ENCODE measurements at regions not wholly inside any gene's neighbourhood (a gene's known extent, or its start where the extent isn't known, plus 50 kb on each side); places are given as distances from the start of the nearest gene placed in this dataset.

GRCh38 chr16:22628994-22629393 lies 118.3 kb downstream of the NPIPB5 start:
- CTCF ChIA-PET: no interaction called here
- H3K4me1 ChIP-seq (ENCODE audit: insufficient read depth, low read length, poor library complexity, severe bottlenecking): no peaks in the 10 kb centered on the region
- TF ChIP-seq EZH2 (IDR thresholded peaks at IDR 0.05; ENCODE audit: borderline replicate concordance, low read depth, low read length, poor library complexity, severe bottlenecking): no peak
- no peak for TF ChIP-seq CTCF (conservative IDR thresholded peaks at IDR 0.05; ENCODE audit: low read depth, low read length)
- no peak overlapping the region for H3K4me3 ChIP-seq (ENCODE audit: low read depth, low read length, poor library complexity, severe bottlenecking)
- no TSS peak for BruUV-seq (replicated peaks)
- DNase-seq (ENCODE audit: low spot score): no peak
- intact Hi-C loops (cut with micrococcal nuclease; ENCODE audit: unreplicated experiment): loop anchor here (5.0 kb wide), 1 partner anchor 43 kb away; no protein-coding TSS in a partner anchor
- POLR2A ChIA-PET (ENCODE audit: low non-redundant PET): no interaction called here
- no peaks in the 10 kb centered on the region for H3K36me3 ChIP-seq (ENCODE audit: insufficient read depth, low read length, poor library complexity, severe bottlenecking)
- H3K27me3 ChIP-seq (replicated peaks; ENCODE audit: insufficient read depth, low read depth, low read length, poor library complexity): peaks cover 12% of the 10 kb centered on the region
- no peak overlapping the region for H3K27ac ChIP-seq (ENCODE audit: low read depth, low read length, poor library complexity, severe bottlenecking)
- H3K9me3 ChIP-seq (ENCODE audit: low read depth, low read length, poor library complexity, severe bottlenecking): no peaks in the 10 kb centered on the region

- Histone ChIP-seq H3K9me3 (ENCODE audit: low read depth, low read length, poor library complexity, severe bottlenecking) (no peaks in the 10 kb centered on the region), H3K27me3 (replicated peaks; ENCODE audit: insufficient read depth, low read depth, low read length, poor library complexity) (peaks cover 16% of the 10 kb centered on the region), H3K27ac (ENCODE audit: low read depth, low read length, poor library complexity, severe bottlenecking) (no peak overlapping the region), H3K36me3 (ENCODE audit: insufficient read depth, low read length, poor library complexity, severe bottlenecking) (no peaks in the 10 kb centered on the region), H3K4me1 (ENCODE audit: insufficient read depth, low read length, poor library complexity, severe bottlenecking) (no peaks in the 10 kb centered on the region), H3K4me3 (ENCODE audit: low read depth, low read length, poor library complexity, severe bottlenecking) (no peak overlapping the region)
- CTCF ChIA-PET: no interaction called here
- no peak for DNase-seq (ENCODE audit: low spot score)
- intact Hi-C loops (cut with micrococcal nuclease; ENCODE audit: unreplicated experiment): no loop called here
- POLR2A ChIA-PET (ENCODE audit: low non-redundant PET): no interaction called here
- no peak for TF ChIP-seq EZH2 (IDR thresholded peaks at IDR 0.05; ENCODE audit: borderline replicate concordance, low read depth, low read length, poor library complexity, severe bottlenecking)
- TF ChIP-seq CTCF (conservative IDR thresholded peaks at IDR 0.05; ENCODE audit: low read depth, low read length): no peak
- BruUV-seq (replicated peaks): no TSS peak
These were observed 119.6 kb downstream of the NPIPB5 start for GRCh38 chr16:22630242-22630641.

GRCh38 chr16:22631264-22631663 lies 120.6 kb downstream of the NPIPB5 start:
- intact Hi-C loops (cut with micrococcal nuclease; ENCODE audit: unreplicated experiment): no loop called here

More at GRCh38 chr16:22631264-22631663, 120.6 kb downstream of the NPIPB5 start:
- Histone ChIP-seq H3K4me1 (ENCODE audit: insufficient read depth, low read length, poor library complexity, severe bottlenecking) (no peaks in the 10 kb centered on the region), H3K36me3 (ENCODE audit: insufficient read depth, low read length, poor library complexity, severe bottlenecking) (no peaks in the 10 kb centered on the region), H3K4me3 (ENCODE audit: low read depth, low read length, poor library complexity, severe bottlenecking) (no peak overlapping the region), H3K27ac (ENCODE audit: low read depth, low read length, poor library complexity, severe bottlenecking) (no peak overlapping the region), H3K9me3 (ENCODE audit: low read depth, low read length, poor library complexity, severe bottlenecking) (no peaks in the 10 kb centered on the region), H3K27me3 (replicated peaks; ENCODE audit: insufficient read depth, low read depth, low read length, poor library complexity) (peaks cover 26% of the 10 kb centered on the region)
- BruUV-seq (replicated peaks): no TSS peak
- CTCF ChIA-PET: no interaction called here
- no peak for DNase-seq (ENCODE audit: low spot score)
- no peak for TF ChIP-seq EZH2 (IDR thresholded peaks at IDR 0.05; ENCODE audit: borderline replicate concordance, low read depth, low read length, poor library complexity, severe bottlenecking)
- no peak for TF ChIP-seq CTCF (conservative IDR thresholded peaks at IDR 0.05; ENCODE audit: low read depth, low read length)
- POLR2A ChIA-PET (ENCODE audit: low non-redundant PET): no interaction called here

All from A673 (cell line).